Neural cell (in vitro differentiated cells): ENCODE measurements at regions not wholly inside any gene's neighbourhood (a gene's known extent, or its start where the extent isn't known, plus 50 kb on each side); places are given as distances from the start of the nearest gene placed in this dataset.

Source experiments
- H2AFZ ChIP-seq: fragments of 200-600, 300-800 bp; sonication (generic), shearing (Covaris generic); 2 replicates; pipeline ENCODE4 v1.6.0; 2014; ENCODE audit warnings: low read depth, mild to moderate bottlenecking, antibody characterized with exemption, low read length, moderate library complexity
- H3F3A ChIP-seq: fragments of 200-600 bp; shearing (Covaris generic); 2 replicates; pipeline ENCODE4 v1.6.1; 2016; ENCODE audit warnings: mild to moderate bottlenecking, moderate library complexity, mixed read lengths, antibody characterized with exemption, low read length; ENCODE audit not compliant: insufficient read depth, poor library complexity, severe bottlenecking
- H3K27ac ChIP-seq: fragments of 200-600, 300-800 bp; sonication (generic), shearing (Covaris generic); 2 replicates; pipeline ENCODE4 v1.5.1; 2014; ENCODE audit warnings: mild to moderate bottlenecking, low read length, moderate library complexity
- H3K27me3 ChIP-seq: fragments of 300-800, 200-600 bp; sonication (generic), shearing (Covaris generic); 2 replicates; pipeline ENCODE4 v1.6.0; 2014; ENCODE audit warnings: mild to moderate bottlenecking, low read depth, low read length, moderate library complexity; ENCODE audit not compliant: insufficient read depth
- H3K36me3 ChIP-seq: fragments of 300-800, 200-600 bp; sonication (generic), shearing (Covaris generic); 2 replicates; pipeline ENCODE4 v1.5.1; 2014; ENCODE audit warnings: mild to moderate bottlenecking, antibody characterized with exemption, low read length, moderate library complexity; ENCODE audit not compliant: insufficient read depth
- H3K4me2 ChIP-seq: fragments of 300-800, 200-600 bp; sonication (generic), shearing (Covaris generic); 2 replicates; pipeline ENCODE4 v1.6.0; 2014; ENCODE audit warnings: mild to moderate bottlenecking, low read length
- H3K4me3 ChIP-seq: fragments of 300-800, 200-600 bp; sonication (generic), shearing (Covaris generic); 2 replicates; pipeline ENCODE4 v1.5.1; 2014; ENCODE audit warnings: mild to moderate bottlenecking, low read length, moderate library complexity
- H3K79me2 ChIP-seq: fragments of 200-600 bp; shearing (Covaris generic); replicated peaks from 2 replicates; pipeline ENCODE4 v1.6.0; 2014; ENCODE audit warnings: mild to moderate bottlenecking, low read length, moderate library complexity; ENCODE audit not compliant: insufficient read depth
- H3K9ac ChIP-seq: fragments of 300-800, 200-600 bp; sonication (generic), shearing (Covaris generic); 2 replicates; pipeline ENCODE4 v1.6.1; 2016; ENCODE audit warnings: mild to moderate bottlenecking, low read length, mixed read lengths
- H3K9me2 ChIP-seq: fragments of 200-600 bp; shearing (Covaris generic); 2 replicates; pipeline ENCODE4 v1.6.1; 2016; ENCODE audit warnings: mild to moderate bottlenecking, low read length, mixed read lengths; ENCODE audit not compliant: insufficient read depth
- H3K9me3 ChIP-seq: fragments of 200-600, 300-800 bp; sonication (generic), shearing (Covaris generic); 2 replicates; pipeline ENCODE4 v1.6.1; 2016; ENCODE audit warnings: mild to moderate bottlenecking, mixed run types, low read length, moderate library complexity, mixed read lengths
- H4K20me1 ChIP-seq: fragments of 200-600 bp; shearing (Covaris generic); 2 replicates; pipeline ENCODE4 v1.6.1; 2016; ENCODE audit warnings: mild to moderate bottlenecking, mixed run types; ENCODE audit not compliant: insufficient read depth
- EP300 ChIP-seq: fragments of 450-650 bp; conservative IDR thresholded peaks from 2 replicates; pipeline ENCODE4 v1.6.1; 2014; ENCODE audit warnings: antibody characterized with exemption, mild to moderate bottlenecking, moderate library complexity; ENCODE audit not compliant: poor library complexity, severe bottlenecking
- EZH2 ChIP-seq: fragments of 200-600, 300-800 bp; shearing (Covaris generic), sonication (generic); IDR thresholded peaks from 2 replicates; pipeline ENCODE4 v1.6.1; 2014; ENCODE audit warnings: antibody characterized with exemption, low read length, borderline replicate concordance, mild to moderate bottlenecking; ENCODE audit not compliant: insufficient read depth, poor library complexity, severe bottlenecking
- MXI1 ChIP-seq: fragments of 450-650 bp; conservative IDR thresholded peaks from 2 replicates; pipeline ENCODE4 v1.6.1; 2014; ENCODE audit warnings: antibody characterized with exemption, mild to moderate bottlenecking; ENCODE audit not compliant: poor library complexity, severe bottlenecking
- POLR2AphosphoS5 ChIP-seq: IDR thresholded peaks from 2 replicates; pipeline ENCODE4 v1.6.1; 2012
- RAD21 ChIP-seq: fragments of 450-650 bp; conservative IDR thresholded peaks from 2 replicates; pipeline ENCODE4 v1.6.1; 2014; ENCODE audit warnings: antibody characterized with exemption, mild to moderate bottlenecking, moderate library complexity
- SMC3 ChIP-seq: fragments of 450-650 bp; conservative IDR thresholded peaks from 2 replicates; pipeline ENCODE4 v1.6.1; 2014; ENCODE audit warnings: antibody characterized with exemption, mild to moderate bottlenecking, moderate library complexity; ENCODE audit not compliant: poor library complexity
- TAF1 ChIP-seq: IDR thresholded peaks from 2 replicates; pipeline ENCODE4 v1.6.1; 2012; ENCODE audit warnings: low read depth
- TF ChIP-seq, protein P1 (sequence below): fragments of 450-650 bp; IDR thresholded peaks from 2 replicates; pipeline ENCODE4 v1.5.1; 2014; ENCODE audit warnings: antibody characterized with exemption, mild to moderate bottlenecking, moderate library complexity; ENCODE audit not compliant: poor library complexity, severe bottlenecking
- TF ChIP-seq, protein P2 (sequence below): IDR thresholded peaks from 2 replicates; pipeline ENCODE4 v1.6.1; 2012; ENCODE audit warnings: borderline replicate concordance

DNA sequence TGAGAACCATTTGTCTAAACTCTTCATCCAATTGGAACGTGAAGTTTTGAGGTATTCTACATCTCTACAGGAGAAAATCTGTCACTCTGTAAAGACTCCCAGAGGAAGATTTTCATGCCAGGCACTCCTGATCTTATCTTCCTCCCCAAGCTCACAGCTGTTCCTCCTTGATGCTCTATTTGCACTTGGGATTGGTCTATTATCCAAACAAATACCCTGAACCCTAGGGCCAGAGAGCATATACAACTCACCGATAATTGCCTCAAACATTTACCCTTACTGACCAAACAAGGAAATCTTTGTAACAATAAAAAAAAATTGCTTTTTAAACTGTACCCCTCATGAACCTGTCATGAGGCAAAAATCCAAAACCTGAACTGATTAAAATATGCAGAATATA, 372.7 kb downstream of the SH2D1A start:
- Histone ChIP-seq H3K9me2 (no peaks in the 10 kb centered on the region), H3F3A (no peaks in the 10 kb centered on the region), H2AFZ (no peak overlapping the region), H3K4me3 (no peak overlapping the region), H3K36me3 (no peaks in the 10 kb centered on the region), H3K9ac (no peak overlapping the region), H3K27ac (no peak overlapping the region), H3K79me2 (no peaks in the 10 kb centered on the region), H4K20me1 (no peaks in the 10 kb centered on the region), H3K4me2 (no peak overlapping the region), H3K27me3 (no peaks in the 10 kb centered on the region), H3K9me3 (no peaks in the 10 kb centered on the region)
- TF ChIP-seq EZH2 (no peak), EP300 (no peak), RAD21 (no peak), POLR2AphosphoS5 (no peak), TAF1 (no peak), MXI1 (no peak), SMC3 (no peak)
- TF ChIP-seq, protein P1, sequence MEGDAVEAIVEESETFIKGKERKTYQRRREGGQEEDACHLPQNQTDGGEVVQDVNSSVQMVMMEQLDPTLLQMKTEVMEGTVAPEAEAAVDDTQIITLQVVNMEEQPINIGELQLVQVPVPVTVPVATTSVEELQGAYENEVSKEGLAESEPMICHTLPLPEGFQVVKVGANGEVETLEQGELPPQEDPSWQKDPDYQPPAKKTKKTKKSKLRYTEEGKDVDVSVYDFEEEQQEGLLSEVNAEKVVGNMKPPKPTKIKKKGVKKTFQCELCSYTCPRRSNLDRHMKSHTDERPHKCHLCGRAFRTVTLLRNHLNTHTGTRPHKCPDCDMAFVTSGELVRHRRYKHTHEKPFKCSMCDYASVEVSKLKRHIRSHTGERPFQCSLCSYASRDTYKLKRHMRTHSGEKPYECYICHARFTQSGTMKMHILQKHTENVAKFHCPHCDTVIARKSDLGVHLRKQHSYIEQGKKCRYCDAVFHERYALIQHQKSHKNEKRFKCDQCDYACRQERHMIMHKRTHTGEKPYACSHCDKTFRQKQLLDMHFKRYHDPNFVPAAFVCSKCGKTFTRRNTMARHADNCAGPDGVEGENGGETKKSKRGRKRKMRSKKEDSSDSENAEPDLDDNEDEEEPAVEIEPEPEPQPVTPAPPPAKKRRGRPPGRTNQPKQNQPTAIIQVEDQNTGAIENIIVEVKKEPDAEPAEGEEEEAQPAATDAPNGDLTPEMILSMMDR, result no peak
- TF ChIP-seq, protein P2, sequence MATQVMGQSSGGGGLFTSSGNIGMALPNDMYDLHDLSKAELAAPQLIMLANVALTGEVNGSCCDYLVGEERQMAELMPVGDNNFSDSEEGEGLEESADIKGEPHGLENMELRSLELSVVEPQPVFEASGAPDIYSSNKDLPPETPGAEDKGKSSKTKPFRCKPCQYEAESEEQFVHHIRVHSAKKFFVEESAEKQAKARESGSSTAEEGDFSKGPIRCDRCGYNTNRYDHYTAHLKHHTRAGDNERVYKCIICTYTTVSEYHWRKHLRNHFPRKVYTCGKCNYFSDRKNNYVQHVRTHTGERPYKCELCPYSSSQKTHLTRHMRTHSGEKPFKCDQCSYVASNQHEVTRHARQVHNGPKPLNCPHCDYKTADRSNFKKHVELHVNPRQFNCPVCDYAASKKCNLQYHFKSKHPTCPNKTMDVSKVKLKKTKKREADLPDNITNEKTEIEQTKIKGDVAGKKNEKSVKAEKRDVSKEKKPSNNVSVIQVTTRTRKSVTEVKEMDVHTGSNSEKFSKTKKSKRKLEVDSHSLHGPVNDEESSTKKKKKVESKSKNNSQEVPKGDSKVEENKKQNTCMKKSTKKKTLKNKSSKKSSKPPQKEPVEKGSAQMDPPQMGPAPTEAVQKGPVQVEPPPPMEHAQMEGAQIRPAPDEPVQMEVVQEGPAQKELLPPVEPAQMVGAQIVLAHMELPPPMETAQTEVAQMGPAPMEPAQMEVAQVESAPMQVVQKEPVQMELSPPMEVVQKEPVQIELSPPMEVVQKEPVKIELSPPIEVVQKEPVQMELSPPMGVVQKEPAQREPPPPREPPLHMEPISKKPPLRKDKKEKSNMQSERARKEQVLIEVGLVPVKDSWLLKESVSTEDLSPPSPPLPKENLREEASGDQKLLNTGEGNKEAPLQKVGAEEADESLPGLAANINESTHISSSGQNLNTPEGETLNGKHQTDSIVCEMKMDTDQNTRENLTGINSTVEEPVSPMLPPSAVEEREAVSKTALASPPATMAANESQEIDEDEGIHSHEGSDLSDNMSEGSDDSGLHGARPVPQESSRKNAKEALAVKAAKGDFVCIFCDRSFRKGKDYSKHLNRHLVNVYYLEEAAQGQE, result no peak

DNA sequence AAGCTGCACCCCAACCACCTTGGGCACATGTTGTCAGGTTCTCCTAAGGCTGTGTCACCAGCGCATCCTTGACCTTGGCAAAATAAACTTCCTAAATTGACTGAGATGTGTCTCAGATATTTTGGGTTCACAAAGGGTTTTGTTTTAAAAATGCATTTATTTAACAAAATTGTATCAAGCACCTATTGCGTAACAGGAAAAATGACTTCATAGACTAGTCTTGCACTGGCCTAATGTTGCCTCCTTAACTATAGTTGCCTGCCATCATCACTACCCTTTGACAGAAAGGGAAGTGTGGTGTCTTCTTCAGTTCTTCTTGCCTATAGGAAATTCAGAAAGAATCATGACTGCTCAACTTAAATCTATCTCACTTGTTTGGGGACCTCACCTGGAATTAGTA, 374.2 kb downstream of the SH2D1A start:
- Histone ChIP-seq H2AFZ (no peak overlapping the region), H3K9me3 (no peaks in the 10 kb centered on the region), H3K27me3 (no peaks in the 10 kb centered on the region), H3K4me3 (no peak overlapping the region), H3K9ac (no peak overlapping the region), H3K36me3 (no peaks in the 10 kb centered on the region), H4K20me1 (no peaks in the 10 kb centered on the region), H3K4me2 (no peak overlapping the region), H3F3A (no peaks in the 10 kb centered on the region), H3K27ac (no peak overlapping the region), H3K79me2 (no peaks in the 10 kb centered on the region), H3K9me2 (no peaks in the 10 kb centered on the region)
- TF ChIP-seq EZH2, result no peak
- TF ChIP-seq, protein P1, result no peak
- TF ChIP-seq, protein P2, result no peak
- no peak for TF ChIP-seq TAF1
- TF ChIP-seq EP300, result no peak
- no peak for TF ChIP-seq MXI1
- TF ChIP-seq RAD21, result no peak
- TF ChIP-seq SMC3, result no peak
- TF ChIP-seq POLR2AphosphoS5, result no peak
